ENCODE measurements at regions not wholly inside any gene's neighbourhood (a gene's known extent, or its start where the extent isn't known, plus 50 kb on each side); places are given as distances from the start of the nearest gene placed in this dataset.
"Not testable (repeated sequence)": the region's sequence is repeated elsewhere in the genome, so short reads cannot be mapped to it uniquely, and the experiment has no call there.

DNA sequence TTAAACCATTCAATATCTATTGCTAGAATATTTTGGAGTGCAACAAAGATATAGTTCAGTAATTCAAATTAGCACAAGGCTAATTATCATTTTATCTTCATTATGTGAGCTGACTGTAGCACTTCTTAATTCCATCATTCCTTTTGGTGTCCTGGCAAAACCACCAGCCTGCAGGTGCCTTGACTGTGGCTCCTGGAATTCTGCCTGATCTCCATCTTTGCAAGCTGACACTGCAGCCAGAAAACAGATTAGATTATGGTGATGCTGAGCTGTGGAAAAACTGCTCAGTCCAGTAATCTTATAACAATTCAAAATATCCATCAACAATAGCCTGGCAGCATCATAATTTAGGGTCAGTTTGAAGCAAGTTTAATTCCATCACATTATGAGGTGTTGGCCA lies 919.5 kb downstream of the DTWD2 start:
- TF ChIP-seq ZFX (IDR thresholded peaks at IDR 0.05; ENCODE audit: borderline replicate concordance), result no peak
- TF ChIP-seq, protein P1, sequence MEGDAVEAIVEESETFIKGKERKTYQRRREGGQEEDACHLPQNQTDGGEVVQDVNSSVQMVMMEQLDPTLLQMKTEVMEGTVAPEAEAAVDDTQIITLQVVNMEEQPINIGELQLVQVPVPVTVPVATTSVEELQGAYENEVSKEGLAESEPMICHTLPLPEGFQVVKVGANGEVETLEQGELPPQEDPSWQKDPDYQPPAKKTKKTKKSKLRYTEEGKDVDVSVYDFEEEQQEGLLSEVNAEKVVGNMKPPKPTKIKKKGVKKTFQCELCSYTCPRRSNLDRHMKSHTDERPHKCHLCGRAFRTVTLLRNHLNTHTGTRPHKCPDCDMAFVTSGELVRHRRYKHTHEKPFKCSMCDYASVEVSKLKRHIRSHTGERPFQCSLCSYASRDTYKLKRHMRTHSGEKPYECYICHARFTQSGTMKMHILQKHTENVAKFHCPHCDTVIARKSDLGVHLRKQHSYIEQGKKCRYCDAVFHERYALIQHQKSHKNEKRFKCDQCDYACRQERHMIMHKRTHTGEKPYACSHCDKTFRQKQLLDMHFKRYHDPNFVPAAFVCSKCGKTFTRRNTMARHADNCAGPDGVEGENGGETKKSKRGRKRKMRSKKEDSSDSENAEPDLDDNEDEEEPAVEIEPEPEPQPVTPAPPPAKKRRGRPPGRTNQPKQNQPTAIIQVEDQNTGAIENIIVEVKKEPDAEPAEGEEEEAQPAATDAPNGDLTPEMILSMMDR (IDR thresholded peaks at IDR 0.05), result no peak
- H3K27ac ChIP-seq, result no peak overlapping the region

DNA sequence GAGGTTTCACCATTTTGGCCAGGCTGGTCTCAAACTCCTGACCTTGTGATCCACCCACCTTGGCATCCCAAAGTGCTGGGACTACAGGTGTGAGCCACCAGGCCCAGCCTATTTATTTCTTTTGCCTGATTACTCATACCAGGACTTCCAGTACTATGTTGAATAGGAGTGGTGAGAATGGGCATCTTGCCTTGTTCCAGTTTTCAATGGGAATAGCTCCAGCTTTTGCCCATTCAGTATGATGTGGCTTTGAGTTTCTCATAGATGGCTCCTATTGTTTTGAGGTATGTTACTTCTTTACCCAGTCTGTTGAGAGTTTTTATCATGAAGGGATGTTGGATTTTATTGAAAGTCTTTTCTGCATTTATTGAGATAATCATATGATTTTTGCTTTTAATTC lies 924.5 kb downstream of the DTWD2 start:
- not testable (repeated sequence) for H3K27ac ChIP-seq

DNA sequence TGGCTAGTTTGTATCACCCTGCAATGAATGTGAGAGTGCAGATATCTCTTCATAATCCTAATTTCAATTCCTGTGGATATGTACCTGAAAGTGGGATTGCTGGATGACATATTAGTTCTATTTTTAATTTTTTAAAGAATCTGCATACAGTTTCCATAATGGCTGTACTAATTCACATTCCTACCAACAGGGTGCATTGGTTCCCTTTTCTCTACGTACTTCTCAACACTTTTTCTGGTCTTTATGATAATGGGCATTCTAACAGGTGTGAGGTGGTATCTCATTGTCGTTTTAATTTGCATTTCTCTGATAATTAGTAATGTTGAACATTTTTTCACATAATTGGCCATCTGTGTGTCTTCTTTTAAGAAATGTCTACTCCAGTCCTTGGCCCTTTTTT lies 927.5 kb downstream of the DTWD2 start:
- TF ChIP-seq, protein P1 (IDR thresholded peaks at IDR 0.05), result peak; percentile 61
- no peak for TF ChIP-seq ZFX (IDR thresholded peaks at IDR 0.05; ENCODE audit: borderline replicate concordance)
- H3K27ac ChIP-seq, result no peak overlapping the region

DNA sequence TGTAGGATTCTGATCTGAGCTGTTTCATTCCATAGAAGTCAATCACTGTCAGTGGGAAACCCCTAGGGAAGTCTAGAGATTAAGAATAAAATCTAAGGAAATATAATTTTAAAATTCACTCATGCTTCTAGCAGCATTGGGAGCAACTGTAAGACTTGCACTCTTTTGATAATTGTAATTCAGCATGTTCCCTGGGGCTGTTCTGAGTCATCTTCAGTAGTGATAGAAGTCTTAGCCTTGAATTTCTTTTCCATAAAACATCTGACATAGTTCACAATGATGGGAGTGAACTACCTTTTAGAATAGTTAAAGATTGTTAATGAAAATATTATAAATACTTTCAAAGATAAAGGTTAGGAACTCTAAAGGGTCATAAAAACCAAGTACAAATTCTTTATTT lies 935.8 kb downstream of the DTWD2 start:
- no peak for TF ChIP-seq ZFX (IDR thresholded peaks at IDR 0.05; ENCODE audit: borderline replicate concordance)
- TF ChIP-seq, protein P1 (IDR thresholded peaks at IDR 0.05), result no peak

DNA sequence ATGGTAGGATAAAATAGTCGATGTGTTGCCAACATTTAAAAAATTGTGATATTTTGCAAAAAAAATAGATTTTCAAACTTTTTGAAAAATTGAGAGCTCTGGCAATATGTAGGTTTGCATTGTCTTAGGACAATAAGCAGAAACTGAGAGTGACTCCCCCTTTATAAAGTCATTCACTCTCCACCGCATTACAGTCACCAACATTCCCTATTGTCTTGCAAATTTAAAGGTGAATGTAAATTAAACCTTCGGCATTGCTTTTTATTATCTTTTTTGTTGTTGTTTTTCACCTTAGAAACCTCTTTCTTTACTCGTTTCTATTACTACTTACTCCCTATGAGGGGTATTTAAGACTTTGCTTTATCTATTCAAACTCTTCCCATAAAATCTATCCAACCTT lies 944.2 kb downstream of the DTWD2 start:
- TF ChIP-seq ZFX (IDR thresholded peaks at IDR 0.05; ENCODE audit: borderline replicate concordance), result no peak
- TF ChIP-seq, protein P1 (IDR thresholded peaks at IDR 0.05), result no peak
- no peak overlapping the region for H3K27ac ChIP-seq

More for the DNA sequence above, 935.8 kb downstream of the DTWD2 start:
- no peak overlapping the region for H3K27ac ChIP-seq

DNA sequence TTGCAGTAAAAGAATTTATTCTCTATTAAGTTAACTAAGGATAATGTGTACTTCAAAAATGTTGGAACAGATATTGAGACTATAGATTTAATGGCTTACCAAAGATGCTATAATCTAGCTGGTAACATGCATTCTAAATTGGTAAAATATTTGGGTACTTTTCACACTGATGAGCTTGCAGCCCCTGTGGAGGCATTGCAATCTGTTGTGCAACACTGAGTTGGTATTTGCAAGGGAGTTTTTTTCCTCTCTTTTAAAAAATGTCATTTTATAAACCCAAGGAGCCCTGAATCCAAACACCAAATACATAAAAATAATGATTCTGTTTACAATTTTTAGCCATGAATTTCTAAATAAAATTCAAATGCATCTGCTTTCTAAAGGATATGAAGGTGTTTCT lies 944.8 kb downstream of the DTWD2 start:
- no peak overlapping the region for H3K27ac ChIP-seq
- no peak for TF ChIP-seq ZFX (IDR thresholded peaks at IDR 0.05; ENCODE audit: borderline replicate concordance)
- TF ChIP-seq, protein P1 (IDR thresholded peaks at IDR 0.05), result no peak

DNA sequence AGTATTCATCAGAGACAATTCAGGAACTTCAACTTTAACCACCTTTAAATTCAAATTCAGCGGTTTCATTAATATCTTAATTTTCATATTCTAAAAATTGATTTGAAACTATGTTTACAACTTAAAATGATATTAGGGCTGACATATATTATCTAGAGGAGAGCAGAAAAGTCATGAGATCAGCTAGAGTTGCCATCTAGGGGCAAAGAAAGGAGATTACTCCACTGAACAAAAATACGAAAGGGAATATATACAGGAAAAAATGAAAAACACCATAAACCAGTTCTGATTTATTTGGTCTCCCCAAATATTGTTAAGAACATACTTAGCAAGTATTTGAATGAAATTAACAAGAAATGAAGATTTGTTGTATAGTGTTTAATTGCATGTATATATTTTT lies 946.3 kb downstream of the DTWD2 start:
- no peak overlapping the region for H3K27ac ChIP-seq
- no peak for TF ChIP-seq ZFX (IDR thresholded peaks at IDR 0.05; ENCODE audit: borderline replicate concordance)
- TF ChIP-seq, protein P1 (IDR thresholded peaks at IDR 0.05), result peak; percentile 48

DNA sequence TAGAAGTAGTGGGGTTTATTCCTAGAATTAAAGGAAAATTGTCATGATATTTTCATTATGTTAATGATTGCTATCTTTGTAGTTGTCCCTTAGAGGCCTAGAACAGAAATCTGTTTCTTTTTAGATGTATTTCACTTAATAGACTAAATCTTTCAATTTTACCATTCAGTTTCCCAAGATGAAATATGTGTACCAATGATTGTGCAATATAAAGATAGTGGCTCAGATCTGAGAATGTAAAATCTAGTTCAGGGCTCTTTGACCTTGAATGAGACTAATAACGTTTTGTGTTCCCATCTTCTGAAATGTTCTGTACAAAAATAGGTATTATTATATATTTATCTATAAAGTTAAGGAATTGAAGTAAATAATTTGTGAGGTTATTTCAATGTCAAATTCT lies 947.9 kb downstream of the DTWD2 start:
- no peak overlapping the region for H3K27ac ChIP-seq
- TF ChIP-seq, protein P1 (IDR thresholded peaks at IDR 0.05), result no peak
- TF ChIP-seq ZFX (IDR thresholded peaks at IDR 0.05; ENCODE audit: borderline replicate concordance), result no peak

All from 22Rv1 (cell line).